ENCODE measurements at regions not wholly inside any gene's neighbourhood (a gene's known extent, or its start where the extent isn't known, plus 50 kb on each side); places are given as distances from the start of the nearest gene placed in this dataset.

DNA sequence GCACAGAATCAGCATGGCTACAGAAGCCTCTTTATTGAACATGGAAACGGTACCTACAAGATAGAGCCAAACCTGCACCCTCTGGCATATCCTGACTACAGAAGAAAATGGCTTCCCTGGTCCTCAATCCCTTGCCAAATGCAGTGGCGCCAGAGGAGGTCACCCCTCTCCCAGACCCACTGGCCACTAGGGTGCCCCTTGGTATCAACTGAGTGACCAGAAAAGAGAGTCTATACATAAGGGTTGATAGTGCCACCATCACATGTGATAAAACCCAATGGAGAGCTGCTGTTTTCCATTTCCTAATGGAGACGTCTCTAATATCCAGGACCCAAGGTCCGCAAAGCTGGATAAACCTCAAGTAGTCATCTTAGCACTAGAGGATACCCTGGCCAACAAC is 52.7 kb upstream of the ALK start:
- H3K36me3 ChIP-seq: no peaks in the 10 kb centered on the region
- TF ChIP-seq EP300 (IDR thresholded peaks at IDR 0.05) (no peak), POLR2A (IDR thresholded peaks at IDR 0.05; ENCODE audit: low read depth) (no peak)
- TF ChIP-seq, protein P1, sequence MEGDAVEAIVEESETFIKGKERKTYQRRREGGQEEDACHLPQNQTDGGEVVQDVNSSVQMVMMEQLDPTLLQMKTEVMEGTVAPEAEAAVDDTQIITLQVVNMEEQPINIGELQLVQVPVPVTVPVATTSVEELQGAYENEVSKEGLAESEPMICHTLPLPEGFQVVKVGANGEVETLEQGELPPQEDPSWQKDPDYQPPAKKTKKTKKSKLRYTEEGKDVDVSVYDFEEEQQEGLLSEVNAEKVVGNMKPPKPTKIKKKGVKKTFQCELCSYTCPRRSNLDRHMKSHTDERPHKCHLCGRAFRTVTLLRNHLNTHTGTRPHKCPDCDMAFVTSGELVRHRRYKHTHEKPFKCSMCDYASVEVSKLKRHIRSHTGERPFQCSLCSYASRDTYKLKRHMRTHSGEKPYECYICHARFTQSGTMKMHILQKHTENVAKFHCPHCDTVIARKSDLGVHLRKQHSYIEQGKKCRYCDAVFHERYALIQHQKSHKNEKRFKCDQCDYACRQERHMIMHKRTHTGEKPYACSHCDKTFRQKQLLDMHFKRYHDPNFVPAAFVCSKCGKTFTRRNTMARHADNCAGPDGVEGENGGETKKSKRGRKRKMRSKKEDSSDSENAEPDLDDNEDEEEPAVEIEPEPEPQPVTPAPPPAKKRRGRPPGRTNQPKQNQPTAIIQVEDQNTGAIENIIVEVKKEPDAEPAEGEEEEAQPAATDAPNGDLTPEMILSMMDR (IDR thresholded peaks at IDR 0.05): no peak
- no peaks in the 10 kb centered on the region for H3K9me3 ChIP-seq
- DNase-seq (ENCODE audit: extremely low spot score): peak; percentile 55
- no peaks in the 10 kb centered on the region for H3K27me3 ChIP-seq
- H3K4me1 ChIP-seq: no peaks in the 10 kb centered on the region
- 100% methylated on average over 3 of the region's 4 CpGs for WGBS
- H3K4me3 ChIP-seq: no peak overlapping the region
- H3K27ac ChIP-seq (replicated peaks in 1 of 4): no peak overlapping the region
- intact Hi-C loops (cut with DNase I): no loop called here

DNA sequence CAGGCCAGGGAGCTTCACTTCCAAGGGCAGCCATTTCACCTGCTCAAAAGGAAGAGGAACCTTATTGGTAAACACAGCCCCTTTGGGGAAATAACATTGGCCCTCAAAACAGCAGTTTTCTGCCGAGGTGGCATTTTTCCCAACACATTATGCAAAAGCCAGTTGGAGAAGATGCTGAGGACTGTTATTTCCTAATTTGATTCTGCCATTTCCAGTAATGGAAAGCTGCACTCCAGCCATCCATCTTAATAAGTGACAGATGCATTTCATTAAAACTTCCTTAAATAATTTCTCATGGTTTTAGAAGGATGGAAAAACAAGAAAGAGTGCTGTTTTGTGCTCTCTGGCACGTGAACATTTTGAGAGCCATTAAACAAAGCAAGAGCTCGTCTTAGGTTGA is 55.9 kb upstream of the ALK start:
- H3K27me3 ChIP-seq: no peaks in the 10 kb centered on the region
- no peak overlapping the region for H3K4me3 ChIP-seq
- H3K27ac ChIP-seq (replicated peaks in 1 of 4): no peak overlapping the region
- TF ChIP-seq, protein P1 (IDR thresholded peaks at IDR 0.05): no peak
- TF ChIP-seq POLR2A (IDR thresholded peaks at IDR 0.05; ENCODE audit: low read depth) (no peak), POLR2AphosphoS5 (IDR thresholded peaks at IDR 0.05) (no peak), EP300 (IDR thresholded peaks at IDR 0.05) (no peak)
- H3K9me3 ChIP-seq: no peaks in the 10 kb centered on the region
- H3K36me3 ChIP-seq: no peaks in the 10 kb centered on the region
- intact Hi-C loops (cut with DNase I): no loop called here
- WGBS: 58% methylated on average over 3 of the region's 3 CpGs
- no peaks in the 10 kb centered on the region for H3K4me1 ChIP-seq
- peak; percentile 68 for DNase-seq (ENCODE audit: extremely low spot score)

DNA sequence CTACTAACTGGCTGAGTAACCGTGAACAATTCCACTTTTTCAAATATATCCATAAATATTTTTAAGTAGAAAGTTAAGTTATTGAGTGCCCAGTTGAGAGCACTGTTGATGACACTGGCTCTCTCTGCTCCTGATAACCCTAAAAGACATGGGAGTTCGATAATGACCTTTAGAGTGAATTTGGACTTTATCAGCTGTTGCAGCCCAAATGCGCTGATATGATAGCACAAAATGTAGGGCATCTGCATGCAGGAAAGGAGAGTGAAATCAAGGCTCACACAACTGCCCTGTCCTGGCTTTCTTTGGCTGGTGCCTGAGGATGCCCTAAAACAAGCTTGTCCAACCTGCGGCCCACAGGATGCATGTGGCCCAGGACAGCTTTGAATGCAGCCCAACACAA is 60.0 kb upstream of the ALK start:
- 92% methylated on average over 4 of the region's 4 CpGs for whole genome bisulfite sequencing
- TF ChIP-seq EP300 (IDR thresholded peaks at IDR 0.05) (no peak), POLR2A (IDR thresholded peaks at IDR 0.05; ENCODE audit: low read depth) (no peak), POLR2AphosphoS5 (IDR thresholded peaks at IDR 0.05) (no peak)
- TF ChIP-seq, protein P1 (IDR thresholded peaks at IDR 0.05): no peak
- Histone ChIP-seq H3K27ac (replicated peaks in 1 of 4) (no peak overlapping the region), H3K27me3 (peaks cover 0 to 3% (median 0%) of the 10 kb centered on the region in 4 donors), H3K36me3 (no peaks in the 10 kb centered on the region), H3K4me1 (no peaks in the 10 kb centered on the region), H3K9me3 (no peaks in the 10 kb centered on the region), H3K4me3 (no peak overlapping the region)
- peak; percentile 75 for DNase-seq (ENCODE audit: extremely low spot score)
- intact Hi-C loops (cut with DNase I): no loop called here

GRCh38 chr2:29983308-29983707 is 61.9 kb upstream of the ALK start:
- Histone ChIP-seq H3K4me3 (no peak overlapping the region), H3K4me1 (no peaks in the 10 kb centered on the region), H3K27me3 (peaks cover 0 to 6% (median 0%) of the 10 kb centered on the region in 4 donors), H3K36me3 (no peaks in the 10 kb centered on the region), H3K27ac (replicated peaks in 1 of 4) (no peak overlapping the region), H3K9me3 (no peaks in the 10 kb centered on the region)
- intact Hi-C loops (cut with DNase I): no loop called here
- TF ChIP-seq POLR2AphosphoS5 (IDR thresholded peaks at IDR 0.05): no peak
- TF ChIP-seq, protein P1 (IDR thresholded peaks at IDR 0.05): no peak
- TF ChIP-seq EP300 (IDR thresholded peaks at IDR 0.05): no peak
- TF ChIP-seq POLR2A (IDR thresholded peaks at IDR 0.05; ENCODE audit: low read depth): no peak
- 69% methylated on average over 3 of the region's 4 CpGs for WGBS
- DNase-seq (ENCODE audit: extremely low spot score): peak; percentile 79

DNA sequence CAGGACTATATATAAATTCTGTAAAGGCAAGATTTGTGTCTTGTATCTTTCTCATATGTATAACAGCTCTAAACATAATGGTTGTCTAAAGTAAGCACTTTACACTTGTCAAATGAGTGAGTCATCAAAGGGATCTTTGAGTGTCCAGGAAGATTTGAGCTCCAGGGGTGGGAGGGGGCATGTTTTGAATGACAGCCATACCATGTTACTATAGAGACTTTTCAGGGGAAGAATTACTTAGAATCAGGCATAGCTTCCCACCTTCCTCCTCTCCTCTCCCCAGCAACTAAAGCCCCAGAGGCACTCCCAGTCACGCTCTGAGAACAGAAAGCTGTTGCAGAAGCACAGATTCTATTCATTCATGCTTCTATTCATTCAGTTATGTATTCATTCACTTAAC is 65.8 kb upstream of the ALK start:
- WGBS: 89% methylated on average over 1 of the region's 1 CpG
- TF ChIP-seq EP300 (IDR thresholded peaks at IDR 0.05): no peak
- TF ChIP-seq, protein P1 (IDR thresholded peaks at IDR 0.05): no peak
- no peak for TF ChIP-seq POLR2A (IDR thresholded peaks at IDR 0.05; ENCODE audit: low read depth)
- intact Hi-C loops (cut with DNase I): no loop called here

More for the DNA sequence above, 65.8 kb upstream of the ALK start:
- Histone ChIP-seq H3K4me1 (no peaks in the 10 kb centered on the region), H3K4me3 (no peak overlapping the region), H3K27ac (replicated peaks in 1 of 4) (no peak overlapping the region), H3K27me3 (peaks cover 0 to 6% (median 0%) of the 10 kb centered on the region in 4 donors), H3K9me3 (no peaks in the 10 kb centered on the region), H3K36me3 (no peaks in the 10 kb centered on the region)
- DNase-seq (ENCODE audit: extremely low spot score): peak; percentile 78

Measured in esophagus muscularis mucosa (tissue), 4 donors.